ENCODE measurements at regions not wholly inside any gene's neighbourhood (a gene's known extent, or its start where the extent isn't known, plus 50 kb on each side); places are given as distances from the start of the nearest gene placed in this dataset.

DNA sequence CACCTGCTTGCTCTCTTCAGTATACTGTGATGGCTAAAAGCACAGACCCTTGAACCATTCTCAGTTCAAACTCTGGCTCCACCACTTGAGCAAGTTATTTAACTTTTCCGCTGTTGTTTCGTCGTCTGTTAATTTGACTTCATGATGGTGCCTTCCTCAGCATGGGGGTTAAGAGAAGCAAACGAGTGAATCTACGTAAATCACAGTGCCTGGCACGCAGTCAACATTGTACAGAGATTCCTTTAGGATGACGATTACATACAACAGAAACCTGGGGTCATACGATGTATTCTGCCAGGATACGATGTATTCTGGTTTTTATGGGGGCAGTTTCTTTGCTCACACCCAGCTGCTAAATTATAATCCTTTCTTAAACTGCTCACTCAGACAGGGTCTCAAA lies 515.6 kb downstream of the CCDC171 start:
- TF ChIP-seq, protein P1, sequence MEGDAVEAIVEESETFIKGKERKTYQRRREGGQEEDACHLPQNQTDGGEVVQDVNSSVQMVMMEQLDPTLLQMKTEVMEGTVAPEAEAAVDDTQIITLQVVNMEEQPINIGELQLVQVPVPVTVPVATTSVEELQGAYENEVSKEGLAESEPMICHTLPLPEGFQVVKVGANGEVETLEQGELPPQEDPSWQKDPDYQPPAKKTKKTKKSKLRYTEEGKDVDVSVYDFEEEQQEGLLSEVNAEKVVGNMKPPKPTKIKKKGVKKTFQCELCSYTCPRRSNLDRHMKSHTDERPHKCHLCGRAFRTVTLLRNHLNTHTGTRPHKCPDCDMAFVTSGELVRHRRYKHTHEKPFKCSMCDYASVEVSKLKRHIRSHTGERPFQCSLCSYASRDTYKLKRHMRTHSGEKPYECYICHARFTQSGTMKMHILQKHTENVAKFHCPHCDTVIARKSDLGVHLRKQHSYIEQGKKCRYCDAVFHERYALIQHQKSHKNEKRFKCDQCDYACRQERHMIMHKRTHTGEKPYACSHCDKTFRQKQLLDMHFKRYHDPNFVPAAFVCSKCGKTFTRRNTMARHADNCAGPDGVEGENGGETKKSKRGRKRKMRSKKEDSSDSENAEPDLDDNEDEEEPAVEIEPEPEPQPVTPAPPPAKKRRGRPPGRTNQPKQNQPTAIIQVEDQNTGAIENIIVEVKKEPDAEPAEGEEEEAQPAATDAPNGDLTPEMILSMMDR (IDR thresholded peaks at IDR 0.05): no peak
- TF ChIP-seq NFIC (IDR thresholded peaks at IDR 0.05; ENCODE audit: borderline replicate concordance) (no peak), CHD2 (IDR thresholded peaks at IDR 0.05; ENCODE audit: low read length, partially characterized antibody) (no peak), RCOR1 (IDR thresholded peaks at IDR 0.05; ENCODE audit: low read length) (no peak), FOSL2 (IDR thresholded peaks at IDR 0.05; ENCODE audit: borderline replicate concordance, low read depth) (no peak), RAD21 (IDR thresholded peaks at IDR 0.05; ENCODE audit: low read length) (no peak), RFX5 (IDR thresholded peaks at IDR 0.05; ENCODE audit: low read length) (no peak), GATA2 (CRISPR knock-in tag; IDR thresholded peaks at IDR 0.05) (no peak)
- TF ChIP-seq, protein P2, sequence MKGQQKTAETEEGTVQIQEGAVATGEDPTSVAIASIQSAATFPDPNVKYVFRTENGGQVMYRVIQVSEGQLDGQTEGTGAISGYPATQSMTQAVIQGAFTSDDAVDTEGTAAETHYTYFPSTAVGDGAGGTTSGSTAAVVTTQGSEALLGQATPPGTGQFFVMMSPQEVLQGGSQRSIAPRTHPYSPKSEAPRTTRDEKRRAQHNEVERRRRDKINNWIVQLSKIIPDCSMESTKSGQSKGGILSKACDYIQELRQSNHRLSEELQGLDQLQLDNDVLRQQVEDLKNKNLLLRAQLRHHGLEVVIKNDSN (IDR thresholded peaks at IDR 0.05; ENCODE audit: borderline replicate concordance, low read depth): no peak
- TF ChIP-seq, protein P3, sequence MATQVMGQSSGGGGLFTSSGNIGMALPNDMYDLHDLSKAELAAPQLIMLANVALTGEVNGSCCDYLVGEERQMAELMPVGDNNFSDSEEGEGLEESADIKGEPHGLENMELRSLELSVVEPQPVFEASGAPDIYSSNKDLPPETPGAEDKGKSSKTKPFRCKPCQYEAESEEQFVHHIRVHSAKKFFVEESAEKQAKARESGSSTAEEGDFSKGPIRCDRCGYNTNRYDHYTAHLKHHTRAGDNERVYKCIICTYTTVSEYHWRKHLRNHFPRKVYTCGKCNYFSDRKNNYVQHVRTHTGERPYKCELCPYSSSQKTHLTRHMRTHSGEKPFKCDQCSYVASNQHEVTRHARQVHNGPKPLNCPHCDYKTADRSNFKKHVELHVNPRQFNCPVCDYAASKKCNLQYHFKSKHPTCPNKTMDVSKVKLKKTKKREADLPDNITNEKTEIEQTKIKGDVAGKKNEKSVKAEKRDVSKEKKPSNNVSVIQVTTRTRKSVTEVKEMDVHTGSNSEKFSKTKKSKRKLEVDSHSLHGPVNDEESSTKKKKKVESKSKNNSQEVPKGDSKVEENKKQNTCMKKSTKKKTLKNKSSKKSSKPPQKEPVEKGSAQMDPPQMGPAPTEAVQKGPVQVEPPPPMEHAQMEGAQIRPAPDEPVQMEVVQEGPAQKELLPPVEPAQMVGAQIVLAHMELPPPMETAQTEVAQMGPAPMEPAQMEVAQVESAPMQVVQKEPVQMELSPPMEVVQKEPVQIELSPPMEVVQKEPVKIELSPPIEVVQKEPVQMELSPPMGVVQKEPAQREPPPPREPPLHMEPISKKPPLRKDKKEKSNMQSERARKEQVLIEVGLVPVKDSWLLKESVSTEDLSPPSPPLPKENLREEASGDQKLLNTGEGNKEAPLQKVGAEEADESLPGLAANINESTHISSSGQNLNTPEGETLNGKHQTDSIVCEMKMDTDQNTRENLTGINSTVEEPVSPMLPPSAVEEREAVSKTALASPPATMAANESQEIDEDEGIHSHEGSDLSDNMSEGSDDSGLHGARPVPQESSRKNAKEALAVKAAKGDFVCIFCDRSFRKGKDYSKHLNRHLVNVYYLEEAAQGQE (IDR thresholded peaks at IDR 0.05; ENCODE audit: low read depth, low read length): no peak

Measured in SK-N-SH (cell line).